Stimulated activated CD4-positive, alpha-beta T cell treated with anti-CD3 and anti-CD28 coated beads, TNF-alpha, amount 100 ng/mL, for 1 hour (primary cell): ENCODE measurements at regions not wholly inside any gene's neighbourhood (a gene's known extent, or its start where the extent isn't known, plus 50 kb on each side); places are given as distances from the start of the nearest gene placed in this dataset.
"Not testable (repeated sequence)": the region's sequence is repeated elsewhere in the genome, so short reads cannot be mapped to it uniquely, and the experiment has no call there.

ENCODE experiments used
- DNase-seq, 3 donors: peaks; one replicate each; pipeline ENCODE4 v3.0.0-alpha.2; 2020; ENCODE audit warnings: low read depth in 3 of 3, low spot score in 1 of 3

- DNase-seq = not testable (repeated sequence)
These were observed 272.3 kb downstream of the LPIN1 start for GRCh38 chr2:12018726-12019125.

DNA sequence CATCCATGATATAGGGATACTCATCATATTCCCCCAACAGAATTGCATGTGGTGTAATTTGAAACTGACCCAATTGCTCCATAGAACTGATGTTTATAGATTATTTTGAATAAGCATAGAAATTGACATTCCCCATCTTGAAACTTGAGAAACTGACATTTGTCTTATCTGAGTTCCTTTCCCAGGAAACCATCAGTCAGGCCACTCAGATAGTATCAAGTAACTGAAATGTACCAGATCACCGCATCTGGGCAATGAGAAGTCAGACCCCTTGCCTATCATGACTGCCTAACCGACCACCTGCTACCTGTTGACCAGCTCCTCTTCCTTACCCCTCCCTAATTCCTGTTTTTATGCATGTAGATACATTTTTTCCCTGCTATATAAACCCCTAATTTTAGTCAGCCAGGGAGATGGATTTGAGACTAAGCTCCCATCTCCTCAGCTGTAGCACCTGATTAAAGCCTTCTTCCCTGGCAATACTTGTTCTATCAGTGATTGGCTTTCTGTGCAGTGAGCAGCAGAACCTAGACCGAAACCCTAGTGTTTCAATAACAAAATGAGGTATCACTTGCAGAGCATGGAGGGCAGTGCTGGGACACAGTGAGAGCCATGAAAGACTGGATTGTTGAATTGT is 274.5 kb downstream of the LPIN1 start:
- no peak for DNase-seq

DNA sequence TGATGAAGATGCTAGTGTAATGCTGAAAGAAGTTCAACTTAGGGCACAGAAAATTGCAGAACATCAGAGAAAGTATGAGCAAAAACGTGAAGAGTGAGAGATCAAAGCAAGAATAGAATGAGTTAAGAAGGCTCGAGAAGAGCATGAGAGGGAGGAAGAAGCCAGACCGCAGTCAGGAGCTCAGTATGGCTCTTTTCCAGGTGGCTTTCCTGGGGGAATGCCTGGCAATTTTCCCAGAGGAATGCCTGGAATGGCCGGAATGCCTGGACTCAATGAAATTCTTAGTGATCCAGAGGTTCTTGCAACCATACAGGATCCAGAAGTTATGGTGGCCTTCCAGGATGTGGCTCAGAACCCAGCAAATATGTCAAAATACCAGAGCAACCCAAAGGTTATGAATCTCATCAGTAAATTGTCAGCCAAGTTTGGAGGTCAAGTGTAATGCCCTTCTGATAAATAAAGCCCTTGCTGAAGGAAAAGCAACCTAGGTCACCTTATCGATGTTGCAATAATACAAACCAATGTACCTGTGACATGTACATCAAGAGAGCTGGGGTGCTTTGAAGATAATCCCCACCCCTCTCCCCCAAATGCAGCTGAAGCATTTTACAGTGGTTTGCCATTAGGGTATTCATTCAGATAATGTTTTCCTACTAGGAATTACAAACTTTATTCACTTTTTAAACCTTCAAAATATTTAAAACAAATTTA is 277.9 kb downstream of the LPIN1 start:
- not testable (repeated sequence) for DNase-seq

DNA sequence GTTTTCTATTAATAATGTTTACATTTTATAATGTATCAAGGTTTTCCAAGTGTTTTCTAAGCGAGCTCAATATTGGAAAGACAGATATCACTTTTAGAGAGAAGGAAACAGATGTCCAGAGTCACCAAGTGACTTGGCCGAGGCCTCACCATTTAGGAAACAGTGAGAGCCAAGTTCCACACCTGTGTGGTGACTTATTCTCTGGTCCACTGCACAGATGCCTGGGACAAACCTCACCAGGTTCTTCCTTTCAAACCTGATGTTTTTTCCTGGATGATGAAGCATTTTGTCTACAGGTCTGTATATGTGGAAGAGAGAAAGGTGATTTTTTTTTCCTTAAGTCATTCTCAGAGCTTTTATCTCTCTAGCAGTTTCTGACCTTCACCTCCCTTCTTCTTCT is 280.7 kb downstream of the LPIN1 start:
- DNase-seq = no peak

- no peak for DNase-seq
These were observed 285.4 kb downstream of the LPIN1 start for GRCh38 chr2:12031866-12032265.

DNA sequence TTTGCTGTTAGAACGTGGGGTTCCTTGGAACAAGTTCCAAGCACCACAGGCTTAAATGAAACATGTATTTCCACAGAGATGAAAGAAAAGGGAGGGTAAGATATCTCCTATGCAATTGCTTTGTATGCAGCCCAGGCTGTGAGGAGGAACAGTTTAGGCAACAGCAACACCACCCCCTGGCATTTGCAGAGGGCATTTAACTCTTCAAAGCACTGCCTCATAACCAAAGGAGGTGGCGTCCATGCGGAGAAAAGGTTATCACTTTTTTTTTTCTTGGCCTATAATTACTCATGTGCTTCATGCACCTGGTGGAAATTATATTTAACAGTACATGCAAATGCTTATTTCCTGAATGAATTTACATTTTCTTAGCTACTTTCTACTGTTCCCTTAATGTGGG is 286.0 kb downstream of the LPIN1 start:
- DNase-seq = no peak

- no peak for DNase-seq
These were observed 286.5 kb downstream of the LPIN1 start for GRCh38 chr2:12032975-12033374.

DNA sequence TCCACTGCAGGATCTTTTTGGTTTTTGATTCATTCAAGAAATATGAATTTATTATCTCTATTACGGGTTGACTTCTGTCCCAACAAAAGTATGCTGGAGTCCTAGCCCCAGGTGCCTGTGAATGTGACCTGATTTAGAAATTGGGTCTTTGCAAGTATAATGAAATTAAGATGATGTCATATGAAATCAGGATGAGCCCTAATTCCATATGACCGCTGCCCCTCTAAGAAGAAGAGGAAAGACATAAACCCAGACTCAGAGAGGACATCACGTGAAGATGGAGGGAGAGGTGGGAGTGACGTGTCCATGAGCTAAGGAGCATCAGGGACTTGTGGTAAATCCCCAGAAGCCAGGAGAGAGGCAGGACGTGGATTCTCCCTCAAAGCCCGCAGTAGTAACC is 287.1 kb downstream of the LPIN1 start:
- no peak for DNase-seq

DNA sequence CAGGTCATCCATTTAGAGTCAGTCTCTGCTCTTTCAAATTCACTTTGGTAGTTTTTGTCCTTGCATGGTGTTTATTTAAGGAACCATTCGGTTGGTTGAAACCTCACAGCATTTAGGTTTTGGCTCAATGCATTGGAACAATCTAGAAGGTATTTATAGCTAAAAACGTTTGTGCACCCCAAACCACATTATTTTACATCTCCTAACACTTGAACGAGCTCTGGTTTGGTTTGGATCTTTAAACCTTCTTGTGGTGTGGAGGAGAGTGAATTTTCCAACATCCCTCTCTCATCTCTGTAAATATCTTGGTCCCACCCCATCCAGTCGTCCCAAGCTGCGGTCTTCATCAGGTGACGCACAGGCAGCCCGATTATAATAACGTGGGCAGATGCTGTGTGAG is 287.9 kb downstream of the LPIN1 start:
- no peak for DNase-seq

DNA sequence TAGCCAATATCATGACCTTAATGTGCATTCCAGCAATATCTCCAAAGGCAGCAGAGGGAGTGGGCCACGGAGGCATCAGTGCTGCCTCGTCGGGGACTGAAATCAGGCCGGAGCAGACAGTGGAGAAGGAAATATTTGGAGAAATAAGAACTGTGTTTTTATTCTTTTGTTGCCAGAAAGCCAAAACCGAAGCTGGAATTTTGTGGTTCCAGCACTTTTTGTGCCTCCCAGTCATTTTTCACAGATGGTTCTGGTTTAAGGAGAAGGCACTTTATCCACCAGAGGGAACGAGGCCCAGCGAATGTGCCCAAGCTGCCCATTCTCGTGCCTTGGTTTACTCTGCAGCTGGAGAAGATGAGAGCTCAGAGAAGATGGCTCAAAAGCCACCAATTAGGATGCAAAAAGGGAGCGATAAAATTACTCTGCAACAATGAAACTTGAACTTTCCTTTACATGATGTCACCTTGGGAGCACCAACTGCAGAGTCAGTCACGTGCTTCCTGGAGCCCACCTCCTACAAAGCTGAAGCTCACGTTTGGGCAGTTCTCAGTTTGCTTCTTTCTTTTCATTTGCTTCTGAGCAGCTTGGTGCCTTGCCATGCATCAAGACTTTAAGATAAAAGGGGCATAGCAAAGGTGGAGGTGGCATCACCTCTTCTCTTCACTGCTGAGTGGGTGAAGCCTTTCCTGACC is 288.7 kb downstream of the LPIN1 start:
- no peak for DNase-seq

DNA sequence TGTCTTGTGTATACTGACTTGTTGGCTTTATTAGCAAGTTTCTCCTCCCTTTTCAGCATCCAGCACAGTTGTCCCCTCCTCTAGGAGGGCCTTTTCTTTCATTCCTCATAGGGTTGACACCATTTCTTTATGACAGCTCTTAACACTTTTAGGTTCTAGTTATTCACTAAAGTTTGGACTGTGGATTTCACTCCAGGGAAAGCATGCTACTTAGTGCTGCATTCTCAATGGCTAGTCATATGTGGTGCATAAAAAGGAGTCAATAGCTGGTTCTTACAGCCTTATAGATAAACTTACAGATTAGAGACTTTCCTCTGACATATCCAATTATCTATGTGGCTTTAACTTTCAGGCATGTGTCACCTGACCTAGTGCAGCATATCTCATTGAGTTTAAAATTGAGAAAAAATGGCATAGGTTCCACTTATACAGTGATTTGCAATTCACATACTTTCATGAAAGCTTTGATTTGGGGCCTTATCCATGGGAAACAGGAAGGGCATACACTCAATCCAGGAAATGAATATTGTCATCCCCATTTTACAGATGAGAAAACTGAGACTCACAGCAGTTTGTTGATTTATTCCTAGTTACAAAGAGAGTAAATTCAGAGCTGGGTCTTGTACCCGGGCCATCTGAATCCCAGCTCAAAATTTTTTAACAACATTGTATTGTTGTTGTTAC is 289.7 kb downstream of the LPIN1 start:
- no peak for DNase-seq

GRCh38 chr2:12036640-12036983 is 290.2 kb downstream of the LPIN1 start:
- no peak for DNase-seq

DNA sequence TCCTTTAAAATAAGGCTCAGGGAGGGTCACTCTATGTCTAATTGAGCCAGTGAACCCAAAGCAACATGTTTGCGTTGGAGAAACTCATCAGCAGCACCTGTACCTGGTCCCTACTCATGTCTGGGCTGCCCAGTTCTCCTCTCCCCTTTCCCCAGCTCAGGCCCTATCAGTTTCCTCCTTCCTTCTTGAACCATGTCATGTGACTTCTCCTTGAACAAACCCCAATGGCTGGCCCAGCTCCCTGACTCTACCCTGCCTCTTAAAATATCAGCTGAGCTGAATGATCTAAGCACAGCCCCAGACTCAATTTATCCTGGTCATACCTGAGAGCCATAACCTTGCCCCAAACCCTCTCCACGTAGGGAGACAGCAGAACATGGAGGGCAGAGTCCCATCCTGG is 290.9 kb downstream of the LPIN1 start:
- DNase-seq = no peak

DNA sequence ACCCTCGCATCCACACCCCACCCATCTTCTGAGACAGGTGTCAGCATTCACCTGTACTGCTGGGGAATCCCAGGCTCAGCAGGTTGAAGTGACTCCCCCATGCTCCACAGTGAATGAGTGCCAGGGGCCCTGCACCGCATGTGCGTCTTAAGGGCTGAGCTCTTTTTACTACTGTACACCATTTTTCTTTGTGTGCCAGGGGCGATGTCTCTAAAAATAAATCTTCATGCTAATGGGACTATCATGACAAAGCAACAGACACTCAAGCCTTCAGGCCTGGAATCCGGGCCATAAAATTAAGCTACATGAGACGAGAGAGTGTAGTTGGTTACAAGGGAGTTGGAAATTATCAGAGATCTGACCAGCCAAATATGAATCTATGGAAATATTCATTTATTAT is 294.8 kb downstream of the LPIN1 start:
- DNase-seq = no peak

GRCh38 chr2:12043131-12043530 is 296.7 kb downstream of the LPIN1 start:
- no peak for DNase-seq

DNA sequence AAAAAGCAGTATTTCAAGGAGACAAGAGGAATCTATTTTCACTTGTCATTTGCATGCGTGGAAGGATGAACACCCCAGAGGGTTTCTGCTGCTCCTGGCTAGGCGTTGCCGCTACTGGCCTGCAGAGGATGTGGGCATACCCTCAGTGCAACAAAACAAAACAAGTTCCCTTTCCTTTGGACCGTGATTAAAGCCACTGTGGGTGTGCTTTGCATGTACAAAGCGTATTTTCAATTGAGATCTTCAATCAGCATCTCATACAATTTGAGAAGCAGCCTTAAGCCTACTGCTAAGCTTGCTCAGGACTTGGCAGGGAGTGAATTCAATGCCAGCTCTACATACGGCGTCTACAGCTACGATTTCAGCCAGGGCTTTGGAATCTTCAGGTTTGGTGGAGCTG is 298.4 kb downstream of the LPIN1 start:
- peak in 1 of 3 donors; percentile 5 for DNase-seq

GRCh38 chr2:12045864-12046291 is 299.4 kb downstream of the LPIN1 start:
- no peak for DNase-seq

- no peak for DNase-seq
These were observed 300.2 kb downstream of the LPIN1 start for GRCh38 chr2:12046641-12047040.

DNA sequence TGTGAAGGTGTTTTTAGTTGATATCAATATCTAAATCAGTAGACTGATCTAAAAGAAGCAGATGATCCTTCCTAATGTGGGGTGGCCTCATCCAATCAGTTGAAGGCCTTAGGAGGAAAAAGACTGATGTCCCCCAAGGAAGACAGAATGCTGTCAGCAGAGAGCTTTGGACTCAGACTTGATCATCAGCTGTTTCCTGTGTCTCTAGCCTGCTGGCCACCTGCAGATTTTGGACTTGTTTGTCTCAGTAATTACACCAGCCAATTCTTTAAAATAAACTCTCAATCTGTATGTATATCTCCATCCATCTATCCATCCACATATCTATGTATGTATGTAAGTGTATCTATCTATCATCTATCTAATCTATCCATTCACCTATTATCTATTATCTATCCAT is 301.3 kb downstream of the LPIN1 start:
- no peak for DNase-seq

DNA sequence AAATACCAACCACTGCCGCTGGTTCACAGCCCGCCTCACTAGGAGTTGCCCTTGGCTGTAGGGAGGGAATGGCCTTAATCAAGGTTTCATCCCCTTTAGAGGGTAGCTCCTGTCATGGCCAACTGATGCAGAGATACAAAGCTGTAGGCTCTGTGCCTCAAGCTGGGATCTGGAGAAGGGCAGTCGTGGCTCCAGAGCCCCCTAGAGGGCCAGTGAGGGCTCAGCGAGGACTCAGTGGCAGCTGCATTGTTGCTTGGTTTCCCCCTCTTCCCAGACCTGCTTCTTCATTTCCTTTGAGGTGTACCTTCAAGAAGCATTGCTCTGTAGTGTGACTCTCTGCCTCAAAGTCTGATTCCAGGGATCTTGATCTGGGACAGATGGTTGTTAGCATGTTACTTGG is 302.1 kb downstream of the LPIN1 start:
- no peak for DNase-seq

DNA sequence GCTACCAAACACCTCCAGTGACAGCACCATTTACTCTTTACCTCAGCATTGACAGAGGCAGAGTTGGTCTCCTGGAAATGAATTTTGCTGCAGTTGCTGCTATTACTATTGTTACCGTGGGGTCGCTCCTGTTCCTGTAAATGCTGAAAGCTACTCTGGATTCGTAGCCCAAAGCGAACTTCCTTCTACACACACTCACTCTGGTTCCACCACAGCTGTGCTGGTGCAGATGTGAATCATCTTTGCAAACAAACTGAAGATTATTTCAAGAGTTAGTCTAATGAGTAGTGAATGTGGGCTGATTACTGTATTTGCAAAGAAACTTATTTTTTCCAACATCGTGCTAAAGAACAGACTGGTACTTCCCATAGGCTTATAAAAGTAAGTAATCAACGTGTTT is 304.0 kb downstream of the LPIN1 start:
- no peak for DNase-seq

GRCh38 chr2:12051831-12052230 is 305.4 kb downstream of the LPIN1 start:
- no peak for DNase-seq
